GM12865 (cell line): ENCODE measurements at regions not wholly inside any gene's neighbourhood (a gene's known extent, or its start where the extent isn't known, plus 50 kb on each side); places are given as distances from the start of the nearest gene placed in this dataset.

Source experiments
- DNase-seq: peaks from one replicate; pipeline ENCODE4 v3.0.0; 2010; ENCODE audit warnings: low read depth
- H3K4me3 ChIP-seq: 2 replicates; pipeline ENCODE4 v1.5.1; 2011; ENCODE audit warnings: mild to moderate bottlenecking, low read depth, low read length, control low read depth
- TF ChIP-seq, protein P1 (sequence below): IDR thresholded peaks from 2 replicates; pipeline ENCODE4 v1.5.1; 2011; ENCODE audit warnings: low read length, control low read depth, low read depth, inconsistent platforms; ENCODE audit not compliant: insufficient read depth; ENCODE audit errors: missing control alignments

DNA sequence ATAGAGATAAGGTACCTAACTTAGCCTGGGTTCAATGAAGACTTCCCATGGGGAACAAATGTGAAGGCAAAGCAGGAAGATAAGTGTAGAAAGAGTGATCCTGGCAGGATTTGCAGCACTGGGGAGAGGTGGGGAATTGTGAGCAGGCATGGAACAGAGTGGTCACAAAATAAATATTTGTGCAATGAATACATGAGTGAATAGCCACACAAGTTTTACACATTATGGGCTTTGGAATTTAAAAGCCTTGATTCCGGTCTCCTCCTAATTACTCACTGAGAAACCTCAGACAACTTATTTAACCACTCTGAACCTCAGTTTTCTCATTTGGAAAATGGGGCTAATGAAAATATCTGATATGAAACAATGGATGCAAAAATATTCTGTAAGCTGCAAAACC lies 148.3 kb downstream of the ELAVL4 start:
- TF ChIP-seq, protein P1, sequence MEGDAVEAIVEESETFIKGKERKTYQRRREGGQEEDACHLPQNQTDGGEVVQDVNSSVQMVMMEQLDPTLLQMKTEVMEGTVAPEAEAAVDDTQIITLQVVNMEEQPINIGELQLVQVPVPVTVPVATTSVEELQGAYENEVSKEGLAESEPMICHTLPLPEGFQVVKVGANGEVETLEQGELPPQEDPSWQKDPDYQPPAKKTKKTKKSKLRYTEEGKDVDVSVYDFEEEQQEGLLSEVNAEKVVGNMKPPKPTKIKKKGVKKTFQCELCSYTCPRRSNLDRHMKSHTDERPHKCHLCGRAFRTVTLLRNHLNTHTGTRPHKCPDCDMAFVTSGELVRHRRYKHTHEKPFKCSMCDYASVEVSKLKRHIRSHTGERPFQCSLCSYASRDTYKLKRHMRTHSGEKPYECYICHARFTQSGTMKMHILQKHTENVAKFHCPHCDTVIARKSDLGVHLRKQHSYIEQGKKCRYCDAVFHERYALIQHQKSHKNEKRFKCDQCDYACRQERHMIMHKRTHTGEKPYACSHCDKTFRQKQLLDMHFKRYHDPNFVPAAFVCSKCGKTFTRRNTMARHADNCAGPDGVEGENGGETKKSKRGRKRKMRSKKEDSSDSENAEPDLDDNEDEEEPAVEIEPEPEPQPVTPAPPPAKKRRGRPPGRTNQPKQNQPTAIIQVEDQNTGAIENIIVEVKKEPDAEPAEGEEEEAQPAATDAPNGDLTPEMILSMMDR, result no peak
- H3K4me3 ChIP-seq, result no peak overlapping the region
- no peak for DNase-seq
